Common myeloid progenitor, CD34-positive (primary cell): ENCODE measurements at regions not wholly inside any gene's neighbourhood (a gene's known extent, or its start where the extent isn't known, plus 50 kb on each side); places are given as distances from the start of the nearest gene placed in this dataset.

Source experiments
- CTCF ChIA-PET: fragments of 350-600 bp; sonication (Branson Sonifier 250); formaldehyde crosslinking; loops from one replicate; lab custom pipeline; 2021; ENCODE audit warnings: antibody characterized with exemption; lab: Charles Lee
- POLR2A ChIA-PET: fragments of 350-600 bp; sonication (Branson Sonifier 250); formaldehyde crosslinking; loops from one replicate; lab custom pipeline; 2021; ENCODE audit warnings: antibody characterized with exemption; lab: Charles Lee
- DNase-seq, 3 donors: peaks; one replicate each; pipeline versions ENCODE4 v3.0.0 to v3.0.0-alpha.2; 2013
- H3K27ac ChIP-seq, 2 experiments: 1 replicate in 1 of 2; 2 replicates in 1 of 2; pipeline ENCODE4 v1.7.0; 2013; ENCODE audit warnings: inconsistent platforms in 2 of 2, low read length in 2 of 2, mild to moderate bottlenecking in 2 of 2, low read depth in 1 of 2, moderate library complexity in 1 of 2; ENCODE audit not compliant: severe bottlenecking in 2 of 2, insufficient read depth in 1 of 2, poor library complexity in 1 of 2
- H3K27me3 ChIP-seq, 5 experiments: replicated peaks in 2 of 5; 1 replicate in 3 of 5; 2 replicates in 2 of 5; pipeline versions ENCODE4 v1.6.1 to v1.7.0; 2013; ENCODE audit warnings: low read length in 4 of 5, mild to moderate bottlenecking in 2 of 5, moderate library complexity in 2 of 5, inconsistent platforms in 1 of 5; ENCODE audit not compliant: insufficient read depth in 5 of 5, control insufficient read depth in 4 of 5
- H3K36me3 ChIP-seq, 4 experiments: 1 replicate in 2 of 4; 2 replicates in 2 of 4; pipeline versions ENCODE4 v1.6.1 to v1.7.0; 2013; ENCODE audit warnings: low read length in 3 of 4, control low read depth in 1 of 4, mild to moderate bottlenecking in 1 of 4; ENCODE audit not compliant: control insufficient read depth in 4 of 4, insufficient read depth in 4 of 4
- H3K4me1 ChIP-seq, 4 experiments: 1 replicate in 3 of 4; 2 replicates in 1 of 4; pipeline versions ENCODE4 v1.6.1 to v1.7.1; 2013; ENCODE audit warnings: low read length in 3 of 4, mild to moderate bottlenecking in 3 of 4, control low read depth in 1 of 4, inconsistent platforms in 1 of 4, moderate library complexity in 1 of 4; ENCODE audit not compliant: control insufficient read depth in 4 of 4, insufficient read depth in 4 of 4; ENCODE audit errors: control extremely low read depth in 1 of 4
- H3K4me3 ChIP-seq, 7 experiments: 1 replicate in 4 of 7; 2 replicates in 3 of 7; pipeline versions ENCODE4 v1.5.1 to v1.7.0; 2013; ENCODE audit warnings: mild to moderate bottlenecking in 7 of 7, low read length in 6 of 7, moderate library complexity in 6 of 7, inconsistent platforms in 2 of 7, low read depth in 2 of 7, control low read depth in 1 of 7; ENCODE audit not compliant: insufficient read depth in 4 of 7, control insufficient read depth in 1 of 7; ENCODE audit errors: extremely low read depth in 1 of 7
- H3K9me3 ChIP-seq, 5 experiments: 1 replicate in 4 of 5; 2 replicates in 1 of 5; pipeline versions ENCODE4 v1.6.1 to v1.7.1; 2013; ENCODE audit warnings: low read length in 4 of 5, mild to moderate bottlenecking in 2 of 5, inconsistent platforms in 1 of 5, low read depth in 1 of 5, moderate library complexity in 1 of 5; ENCODE audit not compliant: control insufficient read depth in 4 of 5, insufficient read depth in 2 of 5; ENCODE audit errors: control extremely low read depth in 1 of 5
- WGBS: methylation state at CpG from one replicate; pipeline ENCODE4 v1.1.5; 2013; ENCODE audit not compliant: insufficient coverage; 5-methylcytosine and 5-hydroxymethylcytosine counted together

GRCh38 chr2:56127010-56127409 is 56.8 kb upstream of the CCDC85A start:
- DNase-seq, result no peak
- CTCF ChIA-PET, result interaction anchor here (1.4 to 1.5 kb wide), 2 partner anchors 7 to 1372 kb away, joined by 3 to 4 read pairs; no protein-coding TSS in a partner anchor
- Histone ChIP-seq H3K27me3 (peaks cover 0 to 3% (median 0%) of the 10 kb centered on the region in 5 experiments), H3K9me3 (no peaks in the 10 kb centered on the region), H3K27ac (no peak overlapping the region), H3K36me3 (no peaks in the 10 kb centered on the region), H3K4me3 (no peak overlapping the region), H3K4me1 (no peaks in the 10 kb centered on the region)
- POLR2A ChIA-PET, result no interaction called here
- WGBS, result 80% methylated on average over 1 of the region's 1 CpG

- H3K27me3 ChIP-seq, result peaks cover 0 to 3% (median 0%) of the 10 kb centered on the region in 5 experiments
- no peaks in the 10 kb centered on the region for H3K9me3 ChIP-seq
- H3K4me1 ChIP-seq, result no peaks in the 10 kb centered on the region
- WGBS, result 89% methylated on average over 4 of the region's 6 CpGs
- ChIA-PET CTCF (interaction anchor here (1.4 to 1.5 kb wide), 2 partner anchors 8 to 1371 kb away, joined by 3 to 4 read pairs; no protein-coding TSS in a partner anchor), POLR2A (no interaction called here)
- H3K27ac ChIP-seq, result no peak overlapping the region
- no peak for DNase-seq
- H3K36me3 ChIP-seq, result no peaks in the 10 kb centered on the region
- H3K4me3 ChIP-seq, result no peak overlapping the region
Measured at GRCh38 chr2:56127463-56128152, 56.2 kb upstream of the CCDC85A start.

GRCh38 chr2:56128235-56128634 is 55.6 kb upstream of the CCDC85A start:
- H3K4me1 ChIP-seq, result peaks cover 0 to 5% (median under 1%) of the 10 kb centered on the region in 4 experiments
- no peak overlapping the region for H3K27ac ChIP-seq
- ChIA-PET CTCF (interaction anchor here (0.6 to 1.5 kb wide), 2 partner anchors 9 to 1386 kb away, joined by 3 read pairs; no protein-coding TSS in a partner anchor), POLR2A (no interaction called here)
- DNase-seq, result no peak
- 100% methylated on average over 1 of the region's 3 CpGs for WGBS
- H3K36me3 ChIP-seq, result no peaks in the 10 kb centered on the region
- H3K27me3 ChIP-seq, result peaks cover 0 to 3% (median 0%) of the 10 kb centered on the region in 5 experiments
- H3K4me3 ChIP-seq, result no peak overlapping the region
- no peaks in the 10 kb centered on the region for H3K9me3 ChIP-seq

- DNase-seq, result peak; percentile 32 to 60 (median 52)
- POLR2A ChIA-PET, result interaction anchor here (1.0 kb wide), 1 partner anchor 53 kb away, joined by 3 read pairs; no protein-coding TSS in a partner anchor
- Histone ChIP-seq H3K27me3 (peaks cover 0 to 3% (median 0%) of the 10 kb centered on the region in 5 experiments), H3K36me3 (no peaks in the 10 kb centered on the region), H3K27ac (no peak overlapping the region), H3K9me3 (no peaks in the 10 kb centered on the region), H3K4me1 (peaks cover 0 to 23% (median 16%) of the 10 kb centered on the region in 4 experiments), H3K4me3 (no peak overlapping the region)
- CTCF ChIA-PET, result interaction anchor here (0.7 to 1.9 kb wide), 9 partner anchors 9 to 60 kb away, joined by 3 to 7 read pairs (median 3); no protein-coding TSS in a partner anchor
- WGBS, result 81% methylated on average over 5 of the region's 5 CpGs
Measured at GRCh38 chr2:56130463-56131070, 53.2 kb upstream of the CCDC85A start.

- peaks cover 0 to 23% (median 16%) of the 10 kb centered on the region in 4 experiments for H3K4me1 ChIP-seq
- H3K27me3 ChIP-seq, result no peaks in the 10 kb centered on the region
- no CpG with 5 or more reads among the region's 1 CpG for WGBS
- POLR2A ChIA-PET, result no interaction called here
- CTCF ChIA-PET, result no interaction called here
- no peaks in the 10 kb centered on the region for H3K36me3 ChIP-seq
- peak; percentile 52 to 66 (median 62) for DNase-seq
- no peak overlapping the region for H3K4me3 ChIP-seq
- no peaks in the 10 kb centered on the region for H3K9me3 ChIP-seq
- no peak overlapping the region for H3K27ac ChIP-seq
Measured at GRCh38 chr2:56132138-56132537, 51.7 kb upstream of the CCDC85A start.

- H3K4me1 ChIP-seq, result peaks cover 0 to 23% (median 16%) of the 10 kb centered on the region in 4 experiments
- WGBS, result 100% methylated on average over 1 of the region's 3 CpGs
- H3K9me3 ChIP-seq, result no peaks in the 10 kb centered on the region
- POLR2A ChIA-PET, result no interaction called here
- peak overlapping the region in 1 of 2 experiments; percentile 16 for H3K27ac ChIP-seq
- CTCF ChIA-PET, result interaction anchor here (1.0 to 3.4 kb wide), 5 partner anchors 29 to 57 kb away, joined by 3 to 16 read pairs (median 3); partner anchors contain the start of gene CCDC85A
- H3K36me3 ChIP-seq, result no peaks in the 10 kb centered on the region
- H3K27me3 ChIP-seq, result no peaks in the 10 kb centered on the region
- DNase-seq, result no peak
- no peak overlapping the region for H3K4me3 ChIP-seq
Measured at GRCh38 chr2:56133441-56133840, 50.3 kb upstream of the CCDC85A start.
